Right cardiac atrium (tissue), 5 donors: ENCODE measurements at regions not wholly inside any gene's neighbourhood (a gene's known extent, or its start where the extent isn't known, plus 50 kb on each side); places are given as distances from the start of the nearest gene placed in this dataset.
A peak's percentile ranks its signal among the peaks of the same experiment; 100 is the strongest.
"Not testable (repeated sequence)": the region's sequence is repeated elsewhere in the genome, so short reads cannot be mapped to it uniquely, and the experiment has no call there.

Experiments used
- ATAC-seq, 2 donors: fragments of 200-7000 bp; cut with Tn5 transposase; one replicate each; pipeline versions ENCODE4 v1.8.0 to v1.9.1; 2020; ENCODE audit warnings: moderate library complexity in 2 of 2, mild to moderate bottlenecking in 1 of 2
- DNase-seq, 3 donors: peaks; one replicate each; pipeline ENCODE4 v3.0.0-alpha.2; 2020
- H3K27ac ChIP-seq: one replicate; pipeline ENCODE4 v1.5.1; 2013; ENCODE audit warnings: mild to moderate bottlenecking, low read length, control low read depth, moderate library complexity
- H3K27me3 ChIP-seq: one replicate; pipeline ENCODE4 v1.6.1; 2013; ENCODE audit not compliant: control insufficient read depth, insufficient read depth
- H3K4me1 ChIP-seq: one replicate; pipeline ENCODE4 v1.6.1; 2013; ENCODE audit warnings: low read length; ENCODE audit not compliant: control insufficient read depth, insufficient read depth
- H3K4me3 ChIP-seq: one replicate; pipeline ENCODE4 v1.5.1; 2013; ENCODE audit warnings: low read length, control low read depth
- H3K9me3 ChIP-seq: one replicate; pipeline ENCODE4 v1.6.1; 2013; ENCODE audit warnings: low read length; ENCODE audit not compliant: control insufficient read depth
- WGBS: extraction: QIAGEN DNeasy Blood & Tissue Kit; methylation state at CpG from one replicate; pipeline ENCODE4 v1.1.7; 2013; 5-methylcytosine and 5-hydroxymethylcytosine counted together
- intact Hi-C, 4 donors: fragments of 100-400 bp; cut with DNase I; formaldehyde crosslinking; loops; one replicate each; pipeline versions ENCODE4 v1.11.0 to v1.14.0; 2022 to 2023
- donor health status: healthy with polysubstance abuse.
- donor health status: DM: no; HTN: yes; CAD: no.
- donor health status: DM: no; HTN: no; CAD: no.
- donor health status: DM: no; HTN: yes; CAD: no; lungs with severe emphysema.
- donor health status: DM: yes; HTN: yes; CAD: no.

DNA sequence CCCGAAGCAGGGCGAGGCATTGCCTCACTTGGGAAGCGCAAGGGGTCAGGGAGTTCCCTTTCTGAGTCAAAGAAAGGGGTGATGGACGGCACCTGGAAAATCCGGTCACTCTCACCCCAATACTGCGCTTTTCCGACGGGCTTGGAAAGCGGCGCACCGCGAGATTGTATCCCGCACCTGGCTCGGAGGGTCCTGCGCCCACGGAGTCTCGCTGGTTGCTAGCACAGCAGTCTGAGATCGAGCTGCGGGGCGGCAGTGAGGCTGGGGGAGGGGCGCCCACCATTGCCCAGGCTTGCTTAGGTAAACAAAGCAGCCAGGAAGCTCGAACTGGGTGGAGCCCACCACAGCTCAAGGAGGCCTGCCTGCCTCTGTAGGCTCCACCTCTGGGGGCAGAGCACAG, 310.0 kb downstream of the FOXO1 start:
- H3K27me3 ChIP-seq, H3K4me3 ChIP-seq, intact Hi-C loops, DNase-seq, H3K9me3 ChIP-seq, ATAC-seq, H3K27ac ChIP-seq: not testable (repeated sequence)
- peaks cover 11% of the 10 kb centered on the region for H3K4me1 ChIP-seq
- WGBS, result 83% methylated on average over 20 of the region's 22 CpGs

DNA sequence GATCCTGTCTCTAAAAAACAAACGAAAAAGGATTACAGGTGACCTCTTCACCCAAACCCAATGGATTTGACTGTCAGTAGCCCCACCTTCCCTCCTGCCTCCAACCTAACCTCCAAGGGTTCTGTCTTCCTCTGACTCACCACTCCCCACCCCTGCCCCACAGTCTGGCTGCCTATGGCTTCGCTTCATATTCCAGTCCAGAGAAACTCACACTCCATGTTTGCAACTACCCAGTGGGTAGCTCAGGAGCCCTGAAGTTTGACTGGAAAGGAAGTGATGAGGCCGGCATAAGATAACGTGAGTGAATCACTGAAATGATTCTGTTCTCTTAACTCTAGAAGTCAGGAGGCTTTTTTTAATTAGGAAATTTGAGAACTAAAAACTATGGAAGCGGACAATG, 303.9 kb downstream of the FOXO1 start:
- no peak overlapping the region for H3K4me3 ChIP-seq
- DNase-seq (no peak), ATAC-seq (no peak)
- H3K9me3 ChIP-seq, result no peaks in the 10 kb centered on the region
- no peak overlapping the region for H3K27ac ChIP-seq
- no peaks in the 10 kb centered on the region for H3K4me1 ChIP-seq
- H3K27me3 ChIP-seq, result no peaks in the 10 kb centered on the region
- intact Hi-C loops, result no loop called here
- 86% methylated on average over 5 of the region's 5 CpGs for WGBS

DNA sequence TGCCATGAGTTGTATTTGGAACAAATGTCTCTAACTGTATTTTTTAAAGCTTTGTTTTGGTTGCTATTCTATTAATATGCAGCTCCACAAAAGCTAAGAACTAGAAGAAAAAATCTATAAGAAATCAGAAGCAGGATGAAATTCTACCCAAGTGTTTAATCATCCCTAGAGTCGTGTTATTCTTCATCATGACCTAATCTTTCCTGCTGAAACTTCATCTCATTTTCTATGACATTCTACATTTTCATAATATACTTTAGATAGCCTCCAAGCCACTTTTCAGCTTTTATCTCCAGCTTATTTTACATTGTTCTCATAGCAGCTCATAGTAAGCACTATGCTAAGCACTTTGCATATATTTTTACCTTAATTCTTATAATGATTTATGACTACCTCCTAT, 302.8 kb downstream of the FOXO1 start:
- no peaks in the 10 kb centered on the region for H3K27me3 ChIP-seq
- ATAC-seq (no peak), DNase-seq (no peak)
- H3K9me3 ChIP-seq, result no peaks in the 10 kb centered on the region
- no peak overlapping the region for H3K27ac ChIP-seq
- intact Hi-C loops, result no loop called here
- WGBS, result 68% methylated on average over 1 of the region's 1 CpG
- H3K4me1 ChIP-seq, result no peaks in the 10 kb centered on the region
- H3K4me3 ChIP-seq, result no peak overlapping the region

- no peak for ATAC-seq
- DNase-seq, result no peak
- 94% methylated on average over 6 of the region's 6 CpGs for WGBS
Measured at GRCh38 chr13:40366119-40366518, 300.3 kb downstream of the FOXO1 start.

DNA sequence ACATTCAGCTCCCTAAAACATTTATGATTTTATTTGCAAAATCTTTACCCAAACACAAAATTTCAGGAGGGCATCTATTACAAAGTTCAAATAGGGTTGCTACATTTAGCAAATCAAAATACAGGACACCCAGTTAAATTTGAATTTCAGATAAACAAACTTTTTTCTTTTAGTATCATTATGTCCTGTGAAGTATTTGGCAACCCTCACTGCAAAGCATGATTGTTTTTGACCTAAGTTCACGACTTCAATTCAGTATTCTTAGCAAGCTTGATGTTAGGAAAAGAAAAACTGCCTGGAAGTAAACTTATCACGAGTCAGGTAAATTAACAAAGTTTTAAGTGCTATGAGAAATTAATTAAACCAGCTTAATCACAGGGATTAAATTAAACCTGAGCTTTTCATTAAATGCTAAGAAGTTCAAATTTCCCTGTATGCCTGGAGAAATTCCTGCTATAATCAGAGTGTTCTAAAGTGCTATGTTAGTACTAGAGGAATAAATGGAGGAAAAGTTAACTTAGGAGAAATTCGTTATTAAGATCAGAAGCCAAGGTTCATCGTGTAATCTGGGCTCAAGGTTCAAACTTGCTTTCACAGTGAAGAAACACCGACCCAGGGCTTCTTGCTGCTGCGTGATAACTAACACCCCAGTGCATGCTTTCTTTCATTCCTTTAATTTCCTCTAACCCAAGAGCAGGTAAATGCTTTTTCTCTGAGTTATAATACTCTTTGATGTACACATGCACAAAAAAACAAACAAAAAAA, 298.1 kb downstream of the FOXO1 start:
- intact Hi-C loops, result no loop called here
- no peaks in the 10 kb centered on the region for H3K4me1 ChIP-seq
- no peaks in the 10 kb centered on the region for H3K27me3 ChIP-seq
- H3K9me3 ChIP-seq, result no peaks in the 10 kb centered on the region
- ATAC-seq, result no peak
- 69% methylated on average over 6 of the region's 6 CpGs for WGBS
- DNase-seq, result no peak
- no peak overlapping the region for H3K4me3 ChIP-seq
- H3K27ac ChIP-seq, result no peak overlapping the region

More at GRCh38 chr13:40366119-40366518, 300.3 kb downstream of the FOXO1 start:
- no peak overlapping the region for H3K4me3 ChIP-seq
- H3K27me3 ChIP-seq, result no peaks in the 10 kb centered on the region
- no peaks in the 10 kb centered on the region for H3K9me3 ChIP-seq
- H3K4me1 ChIP-seq, result no peaks in the 10 kb centered on the region
- no peak overlapping the region for H3K27ac ChIP-seq
- intact Hi-C loops, result no loop called here

- WGBS, result 89% methylated on average over 4 of the region's 4 CpGs
- no peak overlapping the region for H3K4me3 ChIP-seq
- DNase-seq (no peak), ATAC-seq (no peak)
- intact Hi-C loops, result no loop called here
- no peak overlapping the region for H3K27ac ChIP-seq
- H3K9me3 ChIP-seq, result no peaks in the 10 kb centered on the region
- no peaks in the 10 kb centered on the region for H3K4me1 ChIP-seq
- H3K27me3 ChIP-seq, result no peaks in the 10 kb centered on the region
Measured at GRCh38 chr13:40370661-40371060, 295.8 kb downstream of the FOXO1 start.

GRCh38 chr13:40371531-40372125, 294.8 kb downstream of the FOXO1 start:
- Histone ChIP-seq H3K9me3 (no peaks in the 10 kb centered on the region), H3K4me1 (peaks cover 2% of the 10 kb centered on the region), H3K4me3 (no peak overlapping the region), H3K27ac (no peak overlapping the region), H3K27me3 (no peaks in the 10 kb centered on the region)
- intact Hi-C loops, result no loop called here
- DNase-seq, result no peak
- WGBS, result 85% methylated on average over 7 of the region's 7 CpGs
- ATAC-seq, result no peak

DNA sequence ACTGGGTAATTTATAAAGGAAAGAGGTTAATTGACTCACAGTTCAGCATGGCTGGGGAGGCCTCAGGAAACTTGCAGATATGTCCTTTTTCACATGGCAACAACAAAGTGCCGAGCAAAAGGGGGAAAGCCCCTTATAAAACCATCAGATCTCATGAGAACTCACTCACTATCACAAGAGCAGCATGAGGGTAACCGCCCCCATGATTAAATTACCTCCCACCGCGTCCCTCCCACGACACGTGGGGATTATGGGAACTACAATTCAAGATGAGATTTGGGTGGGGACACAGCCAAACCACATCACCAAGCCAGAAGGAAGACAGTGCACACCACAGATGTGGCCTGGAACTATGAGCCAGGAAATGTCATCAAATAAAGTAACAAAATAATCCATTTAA, 292.8 kb downstream of the FOXO1 start:
- H3K27ac ChIP-seq, intact Hi-C loops, H3K9me3 ChIP-seq, H3K4me1 ChIP-seq, H3K4me3 ChIP-seq, ATAC-seq, DNase-seq, H3K27me3 ChIP-seq: not testable (repeated sequence)
- 80% methylated on average over 6 of the region's 6 CpGs for WGBS

- DNase-seq, result peak; percentile 68 to 87 (median 70)
- intact Hi-C loops, result no loop called here
- no peaks in the 10 kb centered on the region for H3K27me3 ChIP-seq
Measured at GRCh38 chr13:40375489-40376171, 290.8 kb downstream of the FOXO1 start.

GRCh38 chr13:40376296-40376849, 290.1 kb downstream of the FOXO1 start:
- Histone ChIP-seq H3K4me3 (no peak overlapping the region), H3K4me1 (peaks cover 2% of the 10 kb centered on the region), H3K9me3 (no peaks in the 10 kb centered on the region), H3K27ac (peak overlapping the region; percentile 8), H3K27me3 (no peaks in the 10 kb centered on the region)
- intact Hi-C loops, result no loop called here
- 90% methylated on average over 4 of the region's 4 CpGs for WGBS
- DNase-seq (no peak), ATAC-seq (peak in 1 of 2 donors; percentile 6)

More at GRCh38 chr13:40375489-40376171, 290.8 kb downstream of the FOXO1 start:
- no peak overlapping the region for H3K27ac ChIP-seq
- H3K4me3 ChIP-seq, result no peak overlapping the region
- no peaks in the 10 kb centered on the region for H3K9me3 ChIP-seq
- peak; percentile 76 to 89 for ATAC-seq
- 48% methylated on average over 7 of the region's 7 CpGs for WGBS
- H3K4me1 ChIP-seq, result peaks cover 2% of the 10 kb centered on the region
